ENCODE measurements at regions not wholly inside any gene's neighbourhood (a gene's known extent, or its start where the extent isn't known, plus 50 kb on each side); places are given as distances from the start of the nearest gene placed in this dataset.

- DNase-seq (ENCODE audit: low read depth in 2 of 2) = no peak
- Histone ChIP-seq H3K27ac (ENCODE audit: insufficient read depth, low read length) (no peak overlapping the region), H3K4me3 (replicated peaks in 1 of 4; ENCODE audit: control extremely low read depth in 1 of 4, insufficient read depth in 1 of 4, low read depth in 3 of 4, low read length in 4 of 4) (no peak overlapping the region), H2AFZ (ENCODE audit: low read length) (no peak overlapping the region), H4K20me1 (ENCODE audit: control insufficient read depth, extremely low read depth, insufficient read depth, low read length) (no peaks in the 10 kb centered on the region), H3K9me3 (ENCODE audit: control insufficient read depth, insufficient read depth, low read depth, low read length) (no peaks in the 10 kb centered on the region), H3K4me1 (ENCODE audit: control insufficient read depth, extremely low read depth, insufficient read depth, low read length) (no peaks in the 10 kb centered on the region), H3K36me3 (ENCODE audit: control insufficient read depth, insufficient read depth, low read length) (no peaks in the 10 kb centered on the region), H3K27me3 (ENCODE audit: control insufficient read depth, insufficient read depth, low read length) (no peaks in the 10 kb centered on the region), H3K79me2 (ENCODE audit: control insufficient read depth, insufficient read depth, low read length) (no peaks in the 10 kb centered on the region), H3K9ac (ENCODE audit: insufficient read depth, low read length) (no peak overlapping the region), H3K4me2 (ENCODE audit: extremely low read depth, insufficient read depth, low read length) (no peak overlapping the region)
- TF ChIP-seq CTCF (conservative IDR thresholded peaks at IDR 0.05 in 1 of 2, IDR thresholded peaks at IDR 0.05 in 1 of 2; ENCODE audit: low read depth in 1 of 2, low read length in 2 of 2) (no peak), EZH2 (IDR thresholded peaks at IDR 0.05; ENCODE audit: low read length, missing control alignments) (no peak)
Measured at GRCh38 chr16:55142405-55142804, 181.6 kb upstream of the IRX6 start.

GRCh38 chr16:55144651-55145050 lies 179.4 kb upstream of the IRX6 start:
- H3K9me3 ChIP-seq (ENCODE audit: control insufficient read depth, insufficient read depth, low read depth, low read length) = no peaks in the 10 kb centered on the region
- H3K9ac ChIP-seq (ENCODE audit: insufficient read depth, low read length) = no peak overlapping the region
- no peaks in the 10 kb centered on the region for H3K79me2 ChIP-seq (ENCODE audit: control insufficient read depth, insufficient read depth, low read length)
- H3K27ac ChIP-seq (ENCODE audit: insufficient read depth, low read length) = no peak overlapping the region
- no peak overlapping the region for H3K4me3 ChIP-seq (replicated peaks in 1 of 4; ENCODE audit: control extremely low read depth in 1 of 4, insufficient read depth in 1 of 4, low read depth in 3 of 4, low read length in 4 of 4)
- DNase-seq (ENCODE audit: low read depth in 2 of 2) = no peak
- no peaks in the 10 kb centered on the region for H4K20me1 ChIP-seq (ENCODE audit: control insufficient read depth, extremely low read depth, insufficient read depth, low read length)
- H3K4me1 ChIP-seq (ENCODE audit: control insufficient read depth, extremely low read depth, insufficient read depth, low read length) = no peaks in the 10 kb centered on the region
- no peaks in the 10 kb centered on the region for H3K27me3 ChIP-seq (ENCODE audit: control insufficient read depth, insufficient read depth, low read length)
- no peaks in the 10 kb centered on the region for H3K36me3 ChIP-seq (ENCODE audit: control insufficient read depth, insufficient read depth, low read length)
- no peak for TF ChIP-seq CTCF (conservative IDR thresholded peaks at IDR 0.05 in 1 of 2, IDR thresholded peaks at IDR 0.05 in 1 of 2; ENCODE audit: low read depth in 1 of 2, low read length in 2 of 2)
- TF ChIP-seq EZH2 (IDR thresholded peaks at IDR 0.05; ENCODE audit: low read length, missing control alignments) = no peak
- no peak overlapping the region for H3K4me2 ChIP-seq (ENCODE audit: extremely low read depth, insufficient read depth, low read length)
- no peak overlapping the region for H2AFZ ChIP-seq (ENCODE audit: low read length)

- Histone ChIP-seq H2AFZ (ENCODE audit: low read length) (no peak overlapping the region), H3K27ac (ENCODE audit: insufficient read depth, low read length) (no peak overlapping the region), H3K9me3 (ENCODE audit: control insufficient read depth, insufficient read depth, low read depth, low read length) (no peaks in the 10 kb centered on the region), H3K27me3 (ENCODE audit: control insufficient read depth, insufficient read depth, low read length) (no peaks in the 10 kb centered on the region), H3K4me3 (replicated peaks in 1 of 4; ENCODE audit: control extremely low read depth in 1 of 4, insufficient read depth in 1 of 4, low read depth in 3 of 4, low read length in 4 of 4) (no peak overlapping the region), H3K79me2 (ENCODE audit: control insufficient read depth, insufficient read depth, low read length) (no peaks in the 10 kb centered on the region), H3K36me3 (ENCODE audit: control insufficient read depth, insufficient read depth, low read length) (no peaks in the 10 kb centered on the region), H4K20me1 (ENCODE audit: control insufficient read depth, extremely low read depth, insufficient read depth, low read length) (no peaks in the 10 kb centered on the region), H3K9ac (ENCODE audit: insufficient read depth, low read length) (no peak overlapping the region), H3K4me1 (ENCODE audit: control insufficient read depth, extremely low read depth, insufficient read depth, low read length) (no peaks in the 10 kb centered on the region), H3K4me2 (ENCODE audit: extremely low read depth, insufficient read depth, low read length) (no peak overlapping the region)
- no peak for DNase-seq (ENCODE audit: low read depth in 2 of 2)
- no peak for TF ChIP-seq CTCF (conservative IDR thresholded peaks at IDR 0.05 in 1 of 2, IDR thresholded peaks at IDR 0.05 in 1 of 2; ENCODE audit: low read depth in 1 of 2, low read length in 2 of 2)
- TF ChIP-seq EZH2 (IDR thresholded peaks at IDR 0.05; ENCODE audit: low read length, missing control alignments) = no peak
Measured at GRCh38 chr16:55145771-55146603, 178.0 kb upstream of the IRX6 start.

Measured in fibroblast of lung (primary cell).